Mesothelial cell of epicardium (in vitro differentiated cells): ENCODE measurements at regions not wholly inside any gene's neighbourhood (a gene's known extent, or its start where the extent isn't known, plus 50 kb on each side); places are given as distances from the start of the nearest gene placed in this dataset.

ENCODE experiments used
- DNase-seq, 2 experiments: peaks; one replicate each; pipeline ENCODE4 v3.0.0; 2021; ENCODE audit warnings: low spot score in 2 of 2; ENCODE audit not compliant: unreplicated experiment in 2 of 2
- H3K27ac Mint-ChIP-seq: 2 replicates; pipeline ENCODE4 v1.8.0; 2021; ENCODE audit warnings: mixed read lengths
- H3K27me3 Mint-ChIP-seq: 2 replicates; pipeline ENCODE4 v1.8.0; 2021; ENCODE audit warnings: low read depth, mixed read lengths
- H3K36me3 Mint-ChIP-seq: 2 replicates; pipeline ENCODE4 v1.8.0; 2021; ENCODE audit warnings: mixed read lengths
- H3K4me1 Mint-ChIP-seq: 2 replicates; pipeline ENCODE4 v1.8.0; 2021; ENCODE audit warnings: mixed read lengths
- H3K4me3 Mint-ChIP-seq: 2 replicates; pipeline ENCODE4 v1.8.0; 2021; ENCODE audit warnings: mild to moderate bottlenecking, moderate library complexity, mixed read lengths
- H3K9me3 Mint-ChIP-seq: 2 replicates; pipeline ENCODE4 v1.8.0; 2021; ENCODE audit warnings: mixed read lengths
- CTCF ChIP-seq: fragments of 200-600 bp; sonication (generic); IDR thresholded peaks from one replicate; pipeline ENCODE4 v1.5.0; 2021; ENCODE audit warnings: antibody characterized with exemption; ENCODE audit not compliant: unreplicated experiment

- no peak overlapping the region for H3K27ac Mint-ChIP-seq
Measured at GRCh38 chr14:22008766-22009165, 335.1 kb upstream of the OR4E1 start.

GRCh38 chr14:22007784-22008412, 334.3 kb upstream of the OR4E1 start:
- Mint-ChIP-seq H3K27me3 (peaks cover 24% of the 10 kb centered on the region), H3K4me1 (no peaks in the 10 kb centered on the region), H3K27ac (no peak overlapping the region), H3K9me3 (peaks cover 8% of the 10 kb centered on the region), H3K4me3 (no peak overlapping the region), H3K36me3 (no peaks in the 10 kb centered on the region)
- DNase-seq: no peak
- no peak for TF ChIP-seq CTCF

More at GRCh38 chr14:22008766-22009165, 335.1 kb upstream of the OR4E1 start:
- DNase-seq: no peak
- no peak for TF ChIP-seq CTCF
- H3K9me3 Mint-ChIP-seq: peaks cover 8% of the 10 kb centered on the region
- no peaks in the 10 kb centered on the region for H3K36me3 Mint-ChIP-seq
- no peak overlapping the region for H3K4me3 Mint-ChIP-seq
- H3K27me3 Mint-ChIP-seq: peaks cover 28% of the 10 kb centered on the region
- no peaks in the 10 kb centered on the region for H3K4me1 Mint-ChIP-seq

- Mint-ChIP-seq H3K27me3 (peaks cover 21% of the 10 kb centered on the region), H3K4me3 (no peak overlapping the region), H3K36me3 (no peaks in the 10 kb centered on the region), H3K9me3 (peaks cover 8% of the 10 kb centered on the region), H3K4me1 (no peaks in the 10 kb centered on the region), H3K27ac (no peak overlapping the region)
- DNase-seq: no peak
- TF ChIP-seq CTCF: no peak
Measured at GRCh38 chr14:22007363-22007762, 333.7 kb upstream of the OR4E1 start.

GRCh38 chr14:22003461-22003860, 329.8 kb upstream of the OR4E1 start:
- no peaks in the 10 kb centered on the region for H3K36me3 Mint-ChIP-seq
- H3K4me1 Mint-ChIP-seq: no peaks in the 10 kb centered on the region
- DNase-seq: no peak
- H3K9me3 Mint-ChIP-seq: peaks cover 8% of the 10 kb centered on the region
- H3K27me3 Mint-ChIP-seq: peaks cover 5% of the 10 kb centered on the region
- no peak for TF ChIP-seq CTCF
- no peak overlapping the region for H3K27ac Mint-ChIP-seq
- H3K4me3 Mint-ChIP-seq: no peak overlapping the region

GRCh38 chr14:22002860-22003284, 329.3 kb upstream of the OR4E1 start:
- no peak for DNase-seq
- no peak for TF ChIP-seq CTCF
- no peaks in the 10 kb centered on the region for H3K36me3 Mint-ChIP-seq
- H3K27me3 Mint-ChIP-seq: peaks cover 5% of the 10 kb centered on the region
- no peak overlapping the region for H3K27ac Mint-ChIP-seq
- no peaks in the 10 kb centered on the region for H3K4me1 Mint-ChIP-seq
- H3K9me3 Mint-ChIP-seq: peaks cover 8% of the 10 kb centered on the region
- no peak overlapping the region for H3K4me3 Mint-ChIP-seq

GRCh38 chr14:21999402-21999801, 325.8 kb upstream of the OR4E1 start:
- Mint-ChIP-seq H3K27me3 (peaks cover 7% of the 10 kb centered on the region), H3K4me1 (no peaks in the 10 kb centered on the region), H3K4me3 (no peak overlapping the region), H3K9me3 (no peaks in the 10 kb centered on the region), H3K36me3 (no peaks in the 10 kb centered on the region), H3K27ac (no peak overlapping the region)
- no peak for DNase-seq
- TF ChIP-seq CTCF: no peak
